Activated CD4-positive, alpha-beta T cell treated with anti-CD3 and anti-CD28 coated beads for 24 hours (primary cell): ENCODE measurements at regions not wholly inside any gene's neighbourhood (a gene's known extent, or its start where the extent isn't known, plus 50 kb on each side); places are given as distances from the start of the nearest gene placed in this dataset.
"Not testable (repeated sequence)": the region's sequence is repeated elsewhere in the genome, so short reads cannot be mapped to it uniquely, and the experiment has no call there.

Source experiments
- DNase-seq, 2 donors: peaks; one replicate each; pipeline ENCODE4 v3.0.0-alpha.2; 2020; ENCODE audit warnings: low read depth in 2 of 2

DNA sequence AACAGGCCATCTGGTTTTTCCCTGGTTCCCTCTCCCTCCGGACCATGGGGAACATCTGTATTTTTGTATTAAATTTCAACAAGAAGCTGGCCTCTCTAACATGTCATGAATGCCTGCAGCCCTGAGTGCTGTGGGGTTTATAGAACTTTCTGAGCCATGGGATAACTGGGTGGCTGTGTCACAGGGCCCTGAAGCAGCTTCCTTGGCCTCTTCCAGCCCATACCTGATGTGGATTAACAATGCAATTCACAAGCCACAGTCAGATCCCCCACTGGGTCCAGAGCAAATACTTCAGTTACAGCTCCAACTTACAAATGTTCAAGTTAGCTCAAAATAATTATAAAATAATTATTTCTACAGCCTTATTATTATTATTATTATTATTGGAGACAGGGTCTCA, 307.8 kb upstream of the CELF4 start:
- DNase-seq, result no peak

DNA sequence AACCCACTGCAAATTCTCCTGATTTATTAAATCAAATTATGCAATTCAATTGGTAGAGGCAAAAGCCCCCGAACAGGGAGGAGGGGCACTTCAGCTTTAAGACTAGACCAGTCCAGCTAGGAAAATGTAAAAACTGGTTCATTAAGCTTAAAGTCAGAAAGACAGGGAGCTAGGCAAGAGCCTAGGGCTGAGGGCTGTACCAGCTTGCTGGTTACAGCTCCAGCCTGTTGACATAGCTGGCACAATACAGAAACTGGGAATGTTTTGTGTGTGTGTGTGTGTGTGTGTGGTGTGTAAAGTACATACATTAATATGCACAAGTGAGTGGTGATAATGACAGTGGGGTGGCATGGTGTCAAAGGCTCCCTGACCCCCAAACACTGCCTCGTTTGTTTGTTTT, 307.0 kb upstream of the CELF4 start:
- DNase-seq, result no peak

- DNase-seq, result no peak
These were observed 306.0 kb upstream of the CELF4 start for GRCh38 chr18:37871561-37871960.

DNA sequence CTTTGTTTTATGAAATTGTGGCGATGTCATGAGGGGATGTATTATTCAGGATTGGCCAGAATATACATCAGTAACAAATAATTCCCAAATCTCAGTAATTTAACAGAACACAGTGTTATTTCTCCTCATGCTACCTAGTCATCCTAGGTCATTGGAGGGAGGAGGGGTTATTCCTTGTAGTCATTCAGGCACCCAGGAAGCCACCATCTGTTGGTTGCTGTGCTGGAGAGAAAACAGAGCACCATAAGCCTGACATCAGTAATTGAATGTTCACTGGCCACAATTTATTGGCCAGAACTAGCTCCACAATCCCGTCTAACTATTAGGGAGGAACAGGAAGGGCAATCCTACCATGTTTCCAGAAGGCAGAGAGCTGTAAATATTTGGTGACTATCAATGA, 303.5 kb upstream of the CELF4 start:
- no peak for DNase-seq

DNA sequence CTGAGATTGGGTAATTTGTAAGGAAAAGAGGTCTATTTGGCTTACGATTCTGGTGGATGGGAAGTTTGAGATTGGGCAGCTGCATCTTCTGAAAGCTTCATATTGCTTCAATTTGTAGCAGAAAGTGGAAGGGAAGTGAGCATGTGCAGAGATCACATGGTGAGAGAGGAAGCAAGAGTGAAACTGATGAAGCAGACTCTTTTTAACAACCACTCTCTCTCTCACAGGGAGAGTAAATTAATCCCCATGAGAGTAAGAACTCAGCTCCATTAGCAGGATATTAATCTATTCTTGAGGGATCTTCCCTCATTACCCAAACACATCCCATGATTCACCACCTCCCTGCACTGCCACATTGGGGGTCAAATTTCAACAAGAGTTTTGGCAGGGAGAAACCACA, 298.5 kb upstream of the CELF4 start:
- DNase-seq, result no peak

DNA sequence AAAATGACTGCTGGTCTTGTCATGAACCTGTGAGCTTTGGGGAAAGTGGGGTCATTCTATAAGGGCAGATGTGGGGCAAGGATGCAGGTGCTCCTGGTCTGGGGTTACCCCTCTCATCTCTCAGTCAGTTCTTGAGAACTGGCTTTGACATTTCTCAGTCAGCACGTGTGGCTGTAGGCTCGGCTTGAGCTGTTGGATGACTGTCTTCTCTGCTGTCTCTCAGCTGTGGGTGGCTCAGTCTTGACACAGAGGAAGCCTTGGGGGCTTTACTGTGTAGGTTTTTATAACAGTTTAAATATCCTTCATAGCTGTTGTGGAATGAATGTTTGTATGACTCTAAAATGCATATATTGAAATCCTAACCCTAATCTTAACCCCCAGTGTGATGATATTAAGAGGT, 296.4 kb upstream of the CELF4 start:
- no peak for DNase-seq

GRCh38 chr18:37854396-37854795, 288.8 kb upstream of the CELF4 start:
- DNase-seq, result no peak

GRCh38 chr18:37853706-37854105, 288.1 kb upstream of the CELF4 start:
- no peak for DNase-seq

DNA sequence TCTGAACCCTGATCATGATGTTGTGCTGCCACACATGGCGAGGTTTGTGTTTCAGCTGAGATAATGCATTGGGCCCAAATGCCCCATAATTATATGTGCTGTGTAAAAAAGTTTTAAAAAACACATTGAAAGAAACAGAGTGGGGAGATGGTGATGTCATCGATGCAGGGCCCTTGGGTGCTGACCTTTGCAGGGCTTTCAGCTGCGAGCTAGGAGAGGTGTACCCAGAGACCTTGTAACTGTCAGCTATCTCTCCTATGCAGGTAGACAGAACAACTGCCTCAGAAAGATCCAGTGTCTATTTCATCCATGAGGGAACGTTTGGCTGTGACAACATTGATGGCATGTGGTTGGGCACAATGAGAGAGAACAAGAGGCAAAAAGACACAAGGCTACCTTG, 286.9 kb upstream of the CELF4 start:
- no peak for DNase-seq

DNA sequence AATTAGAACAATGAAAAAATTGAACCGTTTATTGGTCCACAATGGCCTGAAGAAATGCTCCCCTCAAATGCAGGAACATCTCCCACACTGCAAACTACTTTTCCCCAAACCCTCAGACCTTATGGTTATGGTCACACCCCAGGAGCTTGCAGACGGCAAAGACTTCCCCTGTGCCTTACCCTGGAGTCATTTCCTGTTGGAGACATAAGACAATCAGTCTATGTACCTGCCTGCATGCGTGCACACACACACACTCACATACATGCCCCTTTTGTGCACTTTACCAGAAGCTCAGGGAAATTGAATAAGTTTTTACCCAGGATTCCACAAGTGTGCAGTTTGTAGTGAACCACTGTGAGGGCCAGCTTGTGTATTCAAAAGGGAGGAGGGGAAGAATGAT, 281.9 kb upstream of the CELF4 start:
- DNase-seq, result no peak

- DNase-seq, result no peak
These were observed 281.4 kb upstream of the CELF4 start for GRCh38 chr18:37846996-37847395.

DNA sequence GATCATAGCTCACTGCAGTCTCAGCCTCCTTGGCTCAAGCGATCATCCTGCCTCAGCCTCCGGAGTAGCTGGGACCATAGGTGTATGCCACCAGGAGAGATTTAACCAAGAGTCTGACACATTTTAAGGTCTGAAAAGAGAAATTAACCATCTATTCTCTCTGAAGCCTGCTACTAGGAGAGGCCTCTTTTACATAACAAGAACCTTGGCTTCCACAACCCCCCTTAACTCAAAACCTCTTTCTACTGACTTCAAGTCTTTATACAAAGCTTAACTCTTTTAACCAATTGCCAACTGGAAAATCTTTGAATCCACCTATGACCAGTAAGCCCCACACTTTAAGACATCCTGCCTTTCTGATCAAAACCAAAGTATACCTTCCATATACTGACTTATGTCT, 279.9 kb upstream of the CELF4 start:
- no peak for DNase-seq

GRCh38 chr18:37844209-37844970, 278.8 kb upstream of the CELF4 start:
- DNase-seq, result no peak

DNA sequence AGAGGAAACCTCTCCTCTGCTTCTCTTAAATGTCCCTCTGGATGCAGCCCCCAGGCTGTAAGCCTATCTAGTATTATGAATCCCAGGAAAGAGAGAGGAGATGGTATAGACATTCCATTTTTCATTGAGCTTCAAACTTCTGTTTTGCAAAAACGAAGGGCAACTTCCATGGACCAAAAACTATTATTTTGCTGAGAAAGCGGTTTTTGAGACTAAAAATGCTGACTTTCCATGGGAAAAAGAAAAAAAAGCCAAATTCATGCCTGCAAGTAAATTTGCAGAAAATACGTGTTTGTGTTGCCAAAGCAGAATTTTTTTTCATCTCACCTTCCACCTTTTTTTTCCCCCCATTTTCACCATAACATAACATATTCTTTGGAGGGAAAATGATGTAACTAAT, 272.5 kb upstream of the CELF4 start:
- DNase-seq, result no peak

- no peak for DNase-seq
These were observed 270.7 kb upstream of the CELF4 start for GRCh38 chr18:37836071-37836970.

DNA sequence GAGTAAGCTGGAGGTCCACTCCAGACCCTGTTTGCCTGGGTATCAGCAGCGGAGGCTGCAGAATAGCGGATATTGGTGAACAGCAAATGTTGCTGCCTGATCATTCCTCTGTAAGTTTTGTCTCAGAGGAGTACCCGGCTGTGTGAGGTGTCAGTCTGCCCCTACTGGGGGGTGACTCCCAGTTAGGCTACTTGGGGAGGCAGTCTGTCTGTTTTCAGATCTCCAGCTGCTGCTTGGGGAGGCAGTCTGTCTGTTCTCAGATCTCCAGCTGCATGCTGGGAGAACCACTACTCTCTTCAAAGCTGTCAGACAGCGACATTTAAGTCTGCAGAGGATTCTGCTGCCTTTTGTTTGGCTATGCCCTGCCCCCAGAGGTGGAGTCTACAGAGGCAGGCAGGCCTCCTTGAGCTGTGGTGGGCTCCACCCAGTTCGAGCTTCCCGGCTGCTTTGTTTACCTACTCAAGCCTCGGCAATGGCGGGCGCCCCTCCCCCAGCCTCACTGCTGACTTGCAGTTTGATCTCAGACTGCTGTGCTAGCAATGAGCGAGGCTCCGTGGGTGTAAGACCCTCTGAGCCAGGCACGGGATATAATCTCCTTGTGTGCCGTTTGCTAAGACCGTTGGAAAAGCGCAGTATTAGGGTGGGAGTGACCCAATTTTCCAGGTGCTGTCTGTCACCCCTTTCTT, 266.6 kb upstream of the CELF4 start:
- DNase-seq, result not testable (repeated sequence)

DNA sequence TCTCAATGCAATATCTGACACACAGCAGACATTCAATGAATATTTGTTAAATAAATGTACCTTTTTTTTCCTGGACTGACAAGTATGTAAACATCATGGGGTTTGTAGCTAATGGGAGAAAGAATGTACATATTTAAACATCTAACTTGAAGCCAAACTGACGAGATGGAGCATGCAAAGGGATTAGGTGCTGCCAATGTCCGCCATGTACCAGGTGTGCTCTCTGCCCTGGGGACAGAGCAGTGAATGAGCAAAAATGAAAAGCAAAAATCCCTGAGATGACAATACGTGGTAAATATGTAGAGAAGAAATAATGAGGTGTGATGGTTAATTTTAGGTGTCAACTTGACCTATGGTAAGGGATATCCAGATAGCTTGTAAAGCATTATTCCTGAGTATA, 247.4 kb upstream of the CELF4 start:
- no peak for DNase-seq

DNA sequence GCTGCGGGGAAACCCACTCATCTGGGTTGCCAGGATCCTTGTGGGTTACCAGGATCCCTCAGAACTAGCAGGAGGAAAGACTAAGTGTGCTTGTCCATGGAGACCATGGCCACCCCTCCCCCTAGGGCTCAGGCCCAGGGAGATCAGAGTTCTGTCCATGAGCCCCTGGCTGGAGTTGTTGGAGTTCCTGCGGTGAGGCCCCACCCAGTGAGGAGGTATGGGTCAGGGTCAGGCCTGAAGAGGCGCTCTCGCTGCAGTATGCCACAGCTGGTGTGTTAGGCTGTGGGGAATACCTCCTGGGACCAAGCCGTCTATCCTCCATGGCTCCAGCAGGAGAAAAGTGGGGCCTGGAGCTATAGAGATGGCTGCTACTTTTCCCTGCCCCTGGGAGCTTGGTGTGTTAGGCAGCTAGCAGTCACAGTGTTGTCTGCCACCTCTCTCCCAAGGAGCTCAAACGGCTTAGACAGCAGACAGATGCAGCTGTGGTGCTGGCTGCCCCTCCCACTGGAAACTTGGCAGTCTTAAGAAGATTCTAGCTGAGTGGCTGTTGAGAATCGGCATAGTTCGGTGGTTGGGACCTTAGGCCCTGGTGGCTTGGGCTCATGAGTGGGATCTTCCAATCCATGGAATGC, 240.3 kb upstream of the CELF4 start:
- DNase-seq, result no peak

- DNase-seq, result no peak
These were observed 231.3 kb upstream of the CELF4 start for GRCh38 chr18:37796823-37797349.

DNA sequence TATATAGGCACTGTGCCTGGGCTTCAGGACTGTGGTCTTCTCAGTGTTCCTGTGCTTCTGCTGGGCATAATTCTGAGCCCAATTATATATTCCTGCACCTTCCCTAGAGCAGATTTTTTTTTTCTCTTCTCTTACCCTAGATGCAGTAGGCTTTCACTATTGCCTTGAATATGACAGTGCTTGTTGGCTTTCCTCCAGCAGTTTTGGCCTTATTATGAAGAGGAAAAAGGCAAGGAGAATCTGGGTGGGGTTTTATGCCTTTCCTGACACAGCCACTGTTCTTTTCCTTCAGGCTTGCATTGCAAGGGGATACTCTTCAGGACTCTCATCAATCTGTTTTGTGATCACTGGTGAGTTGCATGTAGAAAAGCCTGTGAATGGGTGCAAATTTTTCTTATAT, 221.9 kb upstream of the CELF4 start:
- DNase-seq, result no peak

- DNase-seq, result no peak
These were observed 218.2 kb upstream of the CELF4 start for GRCh38 chr18:37783771-37784170.

DNA sequence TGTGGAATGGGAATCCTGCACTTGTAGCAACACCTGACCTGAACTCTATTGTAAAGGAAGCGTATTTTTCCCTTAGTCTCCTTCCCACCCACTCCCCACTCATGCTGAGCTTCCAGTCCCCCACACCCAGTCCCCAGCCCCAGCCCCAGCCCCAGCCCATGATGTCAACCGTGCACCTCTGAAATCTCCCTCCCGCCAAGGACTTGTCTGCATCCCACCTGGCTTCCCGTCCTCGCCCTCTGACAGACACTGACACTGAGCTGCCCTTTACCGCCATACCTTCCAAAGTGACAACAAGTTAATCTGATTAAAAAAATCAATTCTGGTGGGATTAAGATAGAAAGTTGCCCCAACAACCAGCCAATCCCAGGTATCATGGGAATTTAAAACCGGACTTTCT, 213.6 kb upstream of the CELF4 start:
- peak in 1 of 2 donors; percentile 0 for DNase-seq
